Liver (tissue), 3 donors: ENCODE measurements at regions not wholly inside any gene's neighbourhood (a gene's known extent, or its start where the extent isn't known, plus 50 kb on each side); places are given as distances from the start of the nearest gene placed in this dataset.

Source experiments
- JUND ChIP-seq, 2 donors: IDR thresholded peaks; 2 replicates each; pipeline ENCODE4 v1.6.1; 2016; ENCODE audit warnings: antibody characterized with exemption in 2 of 2
- RAD21 ChIP-seq, 2 donors: IDR thresholded peaks; 2 replicates each; pipeline ENCODE4 v1.6.1; 2016; ENCODE audit warnings: antibody characterized with exemption in 2 of 2, mild to moderate bottlenecking in 2 of 2
- RXRA ChIP-seq, 2 donors: IDR thresholded peaks; 2 replicates each; pipeline ENCODE4 v1.6.1; 2017 to 2018; ENCODE audit warnings: antibody characterized with exemption in 2 of 2, mild to moderate bottlenecking in 1 of 2
- TF ChIP-seq, protein P1 (sequence below): fragments of 150-350 bp; IDR thresholded peaks from 2 replicates; pipeline ENCODE4 v1.5.1; 2017; ENCODE audit warnings: improper control_type of control experiment, low read depth, low read length; ENCODE audit not compliant: missing input control
- donor health status: healthy.
- donor health status: healthy.

DNA sequence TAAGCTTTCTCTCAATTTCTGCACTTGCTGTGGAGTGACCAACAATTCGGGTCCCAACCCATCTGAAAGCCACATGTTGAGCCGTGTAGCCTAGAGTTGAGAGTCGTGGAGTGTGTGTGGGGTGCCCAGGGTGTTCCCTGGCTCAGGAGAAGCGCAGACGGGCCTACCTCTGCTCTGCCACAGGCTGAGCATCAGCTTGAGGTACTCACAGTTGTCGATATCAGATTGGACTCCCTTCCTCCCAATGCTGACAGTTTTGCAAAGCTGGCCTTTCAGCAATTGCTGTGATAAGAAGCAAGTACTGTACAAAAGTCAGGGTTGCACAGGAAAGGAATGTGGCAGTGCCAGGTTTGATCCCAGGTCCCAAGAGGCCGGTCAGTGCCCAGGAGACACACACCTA, 133.4 kb upstream of the SPACA7 start:
- TF ChIP-seq, protein P1, sequence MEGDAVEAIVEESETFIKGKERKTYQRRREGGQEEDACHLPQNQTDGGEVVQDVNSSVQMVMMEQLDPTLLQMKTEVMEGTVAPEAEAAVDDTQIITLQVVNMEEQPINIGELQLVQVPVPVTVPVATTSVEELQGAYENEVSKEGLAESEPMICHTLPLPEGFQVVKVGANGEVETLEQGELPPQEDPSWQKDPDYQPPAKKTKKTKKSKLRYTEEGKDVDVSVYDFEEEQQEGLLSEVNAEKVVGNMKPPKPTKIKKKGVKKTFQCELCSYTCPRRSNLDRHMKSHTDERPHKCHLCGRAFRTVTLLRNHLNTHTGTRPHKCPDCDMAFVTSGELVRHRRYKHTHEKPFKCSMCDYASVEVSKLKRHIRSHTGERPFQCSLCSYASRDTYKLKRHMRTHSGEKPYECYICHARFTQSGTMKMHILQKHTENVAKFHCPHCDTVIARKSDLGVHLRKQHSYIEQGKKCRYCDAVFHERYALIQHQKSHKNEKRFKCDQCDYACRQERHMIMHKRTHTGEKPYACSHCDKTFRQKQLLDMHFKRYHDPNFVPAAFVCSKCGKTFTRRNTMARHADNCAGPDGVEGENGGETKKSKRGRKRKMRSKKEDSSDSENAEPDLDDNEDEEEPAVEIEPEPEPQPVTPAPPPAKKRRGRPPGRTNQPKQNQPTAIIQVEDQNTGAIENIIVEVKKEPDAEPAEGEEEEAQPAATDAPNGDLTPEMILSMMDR = no peak
- peak in 1 of 2 donors; percentile 45 for TF ChIP-seq JUND (IDR thresholded peaks at IDR 0.05)
- peak in 1 of 2 donors; percentile 83 for TF ChIP-seq RXRA (IDR thresholded peaks at IDR 0.05)
- peak in 1 of 2 donors; percentile 41 for TF ChIP-seq RAD21 (IDR thresholded peaks at IDR 0.05)
